ENCODE measurements at regions not wholly inside any gene's neighbourhood (a gene's known extent, or its start where the extent isn't known, plus 50 kb on each side); places are given as distances from the start of the nearest gene placed in this dataset.
A peak's percentile ranks its signal among the peaks of the same experiment; 100 is the strongest.

DNA sequence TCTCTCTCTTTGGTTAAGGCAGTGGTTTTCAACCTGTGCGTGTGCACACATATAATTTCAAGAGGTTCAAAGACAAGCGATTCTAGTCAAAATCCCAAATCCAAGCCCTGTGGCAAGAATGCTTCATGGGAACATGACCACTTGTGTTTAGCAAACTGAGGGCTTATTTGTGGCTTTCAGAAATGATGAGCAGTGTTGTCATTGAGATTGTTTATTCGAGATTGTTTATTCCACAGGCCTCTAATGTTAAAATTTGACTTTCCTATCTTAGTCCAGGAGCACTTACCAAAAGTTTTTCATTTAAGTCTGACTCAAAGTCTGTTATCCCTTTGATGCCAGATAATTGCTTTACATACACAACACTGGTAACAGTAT, 111.1 kb upstream of the ELL2 start:
- H3K4me1 ChIP-seq (ENCODE audit: control insufficient read depth in 1 of 2, low read depth in 2 of 2), result peaks cover 6% of the 10 kb centered on the region in 2 donors
- H3K36me3 ChIP-seq, result no peaks in the 10 kb centered on the region
- no peaks in the 10 kb centered on the region for H3K9me3 ChIP-seq
- no peak overlapping the region for H3K27ac ChIP-seq
- no peak overlapping the region for H3K4me3 ChIP-seq
- no peaks in the 10 kb centered on the region for H3K27me3 ChIP-seq (replicated peaks; ENCODE audit: insufficient read depth)
- TF ChIP-seq, protein P1, sequence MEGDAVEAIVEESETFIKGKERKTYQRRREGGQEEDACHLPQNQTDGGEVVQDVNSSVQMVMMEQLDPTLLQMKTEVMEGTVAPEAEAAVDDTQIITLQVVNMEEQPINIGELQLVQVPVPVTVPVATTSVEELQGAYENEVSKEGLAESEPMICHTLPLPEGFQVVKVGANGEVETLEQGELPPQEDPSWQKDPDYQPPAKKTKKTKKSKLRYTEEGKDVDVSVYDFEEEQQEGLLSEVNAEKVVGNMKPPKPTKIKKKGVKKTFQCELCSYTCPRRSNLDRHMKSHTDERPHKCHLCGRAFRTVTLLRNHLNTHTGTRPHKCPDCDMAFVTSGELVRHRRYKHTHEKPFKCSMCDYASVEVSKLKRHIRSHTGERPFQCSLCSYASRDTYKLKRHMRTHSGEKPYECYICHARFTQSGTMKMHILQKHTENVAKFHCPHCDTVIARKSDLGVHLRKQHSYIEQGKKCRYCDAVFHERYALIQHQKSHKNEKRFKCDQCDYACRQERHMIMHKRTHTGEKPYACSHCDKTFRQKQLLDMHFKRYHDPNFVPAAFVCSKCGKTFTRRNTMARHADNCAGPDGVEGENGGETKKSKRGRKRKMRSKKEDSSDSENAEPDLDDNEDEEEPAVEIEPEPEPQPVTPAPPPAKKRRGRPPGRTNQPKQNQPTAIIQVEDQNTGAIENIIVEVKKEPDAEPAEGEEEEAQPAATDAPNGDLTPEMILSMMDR (IDR thresholded peaks at IDR 0.05), result no peak
- ATAC-seq (ENCODE audit: insufficient number of reproducible peaks, low FRiP score, low read depth) (no peak), DNase-seq (ENCODE audit: low spot score) (no peak)

DNA sequence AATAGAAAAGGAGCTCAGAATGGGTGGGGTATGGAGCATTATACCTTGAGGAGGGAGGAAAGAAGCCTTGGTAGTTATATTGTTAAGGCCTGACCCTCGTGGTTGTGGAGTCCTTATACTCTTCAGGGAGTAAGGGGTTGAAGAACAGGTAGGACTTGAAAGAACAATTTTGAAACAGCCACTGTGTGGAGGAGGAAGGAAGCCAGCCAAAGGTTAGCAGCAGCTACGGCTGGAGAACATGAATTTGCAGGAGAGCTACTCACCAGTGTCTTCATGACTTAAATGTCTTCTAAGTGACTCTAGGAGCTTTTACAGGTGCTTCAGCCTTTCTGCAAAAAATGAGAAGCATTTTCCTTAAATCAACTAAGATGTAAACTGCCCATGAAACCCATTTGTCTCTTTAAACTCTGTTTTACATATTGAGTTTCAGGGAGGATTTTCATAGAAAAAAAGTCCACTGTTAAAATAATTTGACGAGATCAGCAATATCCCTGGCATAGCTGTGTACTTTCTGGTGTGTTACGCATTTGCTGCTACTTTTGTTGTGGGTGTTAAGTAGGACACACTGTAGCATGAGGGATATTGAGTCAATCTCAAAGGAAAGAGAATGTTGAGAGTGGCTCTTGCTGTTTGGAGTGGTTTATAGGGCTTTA, 110.6 kb upstream of the ELL2 start:
- TF ChIP-seq, protein P1 (IDR thresholded peaks at IDR 0.05), result no peak
- no peak for ATAC-seq (ENCODE audit: insufficient number of reproducible peaks, low FRiP score, low read depth)

DNA sequence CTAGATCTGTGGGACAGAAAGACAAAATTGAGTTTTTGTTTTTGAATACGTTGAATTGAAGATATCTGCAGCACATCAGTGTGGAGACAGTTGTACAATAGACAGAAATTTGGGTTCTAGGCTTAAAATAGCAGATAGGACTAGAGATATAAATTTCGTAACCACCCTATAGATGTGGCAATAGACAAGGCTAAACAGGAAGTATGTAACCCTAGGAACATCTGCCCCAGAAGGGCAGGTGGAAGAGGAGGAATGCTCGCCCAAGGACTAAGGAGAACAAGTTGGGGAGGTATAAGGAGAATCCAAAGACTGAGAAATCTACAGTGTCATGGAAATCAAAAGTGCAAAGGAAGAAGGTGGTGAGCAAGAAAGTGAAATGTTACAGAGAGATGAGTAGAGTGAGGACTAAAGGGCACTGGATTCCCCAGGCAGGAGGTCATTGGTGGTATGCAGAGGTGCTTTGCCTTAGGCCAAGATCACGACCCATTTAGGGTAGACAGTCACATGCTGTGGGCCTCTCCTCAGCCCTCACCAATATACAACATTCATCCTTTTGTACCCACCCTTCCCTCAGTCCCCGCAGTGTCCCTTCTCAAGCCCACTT, 109.1 kb upstream of the ELL2 start:
- no peaks in the 10 kb centered on the region for H3K9me3 ChIP-seq
- peaks cover 8 to 26% of the 10 kb centered on the region in 2 donors for H3K4me1 ChIP-seq (ENCODE audit: control insufficient read depth in 1 of 2, low read depth in 2 of 2)
- TF ChIP-seq, protein P1 (IDR thresholded peaks at IDR 0.05), result no peak
- H3K4me3 ChIP-seq, result no peak overlapping the region
- DNase-seq (ENCODE audit: low spot score), result no peak
- no peaks in the 10 kb centered on the region for H3K27me3 ChIP-seq (replicated peaks; ENCODE audit: insufficient read depth)
- H3K36me3 ChIP-seq, result no peaks in the 10 kb centered on the region
- H3K27ac ChIP-seq, result no peak overlapping the region
- no peak for ATAC-seq (ENCODE audit: insufficient number of reproducible peaks, low FRiP score, low read depth)

More for the DNA sequence above, 110.6 kb upstream of the ELL2 start:
- H3K36me3 ChIP-seq, result no peaks in the 10 kb centered on the region
- H3K4me3 ChIP-seq, result no peak overlapping the region
- no peaks in the 10 kb centered on the region for H3K27me3 ChIP-seq (replicated peaks; ENCODE audit: insufficient read depth)
- no peaks in the 10 kb centered on the region for H3K9me3 ChIP-seq
- H3K4me1 ChIP-seq (ENCODE audit: control insufficient read depth in 1 of 2, low read depth in 2 of 2), result peaks cover 8 to 11% of the 10 kb centered on the region in 2 donors
- no peak for DNase-seq (ENCODE audit: low spot score)
- no peak overlapping the region for H3K27ac ChIP-seq

DNA sequence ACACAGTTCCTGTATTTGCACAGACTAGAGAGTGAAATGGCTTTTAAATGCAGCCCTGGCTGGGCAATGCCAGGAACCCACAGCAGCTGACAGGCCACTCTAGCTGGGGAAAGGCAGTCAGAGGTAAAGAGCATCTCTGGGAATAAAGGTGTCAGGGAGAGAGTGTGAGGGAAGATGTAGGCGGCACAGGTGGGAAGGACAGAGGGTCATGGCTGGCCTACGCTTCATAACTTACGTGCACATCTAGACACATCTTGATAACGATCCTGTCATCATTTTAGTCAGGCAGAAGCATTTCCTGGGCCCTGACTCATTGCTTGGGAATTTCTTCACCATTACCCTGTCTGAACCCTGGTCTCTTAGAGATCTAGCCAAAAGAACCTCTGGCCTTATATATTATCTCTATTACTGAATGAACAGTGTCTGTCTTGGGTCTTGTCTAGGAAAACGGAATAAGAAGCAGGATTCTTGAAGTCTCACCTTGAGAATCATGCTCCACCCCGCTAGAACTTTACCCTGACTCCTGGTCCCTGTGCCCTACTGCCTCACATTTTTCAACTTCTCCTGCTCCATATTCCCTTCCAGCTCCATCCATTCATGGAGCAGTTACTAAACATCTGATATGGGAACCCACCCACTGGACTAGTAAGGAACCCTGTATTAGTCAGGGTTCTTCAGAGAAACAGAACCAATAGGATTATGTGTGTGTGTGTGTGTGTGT, 106.4 kb upstream of the ELL2 start:
- DNase-seq (ENCODE audit: low spot score), result no peak
- Histone ChIP-seq H3K27ac (peak overlapping the region in 1 of 2 donors; percentile 49), H3K4me3 (peak overlapping the region; percentile 13), H3K36me3 (no peaks in the 10 kb centered on the region), H3K4me1 (ENCODE audit: control insufficient read depth in 1 of 2, low read depth in 2 of 2) (peaks cover 8 to 28% of the 10 kb centered on the region in 2 donors), H3K27me3 (replicated peaks; ENCODE audit: insufficient read depth) (no peaks in the 10 kb centered on the region), H3K9me3 (no peaks in the 10 kb centered on the region)
- peak; percentile 78 for ATAC-seq (ENCODE audit: insufficient number of reproducible peaks, low FRiP score, low read depth)
- TF ChIP-seq, protein P1 (IDR thresholded peaks at IDR 0.05), result no peak

DNA sequence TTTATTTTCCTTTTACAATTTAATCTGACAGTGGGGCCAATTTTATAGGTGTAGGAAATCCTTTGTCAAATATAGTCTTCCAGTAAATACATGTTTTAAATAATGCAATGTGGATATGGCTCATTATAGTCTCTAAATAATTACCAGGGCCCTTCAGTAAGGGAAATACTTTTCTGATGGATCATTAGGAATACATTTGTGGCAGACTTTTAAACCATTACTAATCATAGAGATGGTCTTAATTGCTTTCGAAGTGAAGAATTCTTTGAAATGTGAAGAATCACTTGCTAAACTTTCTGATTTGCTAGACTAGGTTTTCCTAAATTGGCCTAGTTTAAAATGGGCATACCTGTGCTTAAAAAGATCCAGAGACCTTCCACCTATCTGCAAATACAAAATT, 105.6 kb upstream of the ELL2 start:
- no peaks in the 10 kb centered on the region for H3K36me3 ChIP-seq
- H3K27ac ChIP-seq, result peak overlapping the region; percentile 21 to 49
- peaks cover 8 to 28% of the 10 kb centered on the region in 2 donors for H3K4me1 ChIP-seq (ENCODE audit: control insufficient read depth in 1 of 2, low read depth in 2 of 2)

More for the DNA sequence above, 105.6 kb upstream of the ELL2 start:
- no peaks in the 10 kb centered on the region for H3K27me3 ChIP-seq (replicated peaks; ENCODE audit: insufficient read depth)
- H3K4me3 ChIP-seq, result no peak overlapping the region
- TF ChIP-seq, protein P1 (IDR thresholded peaks at IDR 0.05), result no peak
- DNase-seq (ENCODE audit: low spot score) (no peak), ATAC-seq (ENCODE audit: insufficient number of reproducible peaks, low FRiP score, low read depth) (no peak)
- no peaks in the 10 kb centered on the region for H3K9me3 ChIP-seq

Measured in thoracic aorta (tissue), 2 donors.